Muscle layer of duodenum (tissue), 2 donors: ENCODE measurements at regions not wholly inside any gene's neighbourhood (a gene's known extent, or its start where the extent isn't known, plus 50 kb on each side); places are given as distances from the start of the nearest gene placed in this dataset.

Source experiments
- H3K27ac ChIP-seq: one replicate; pipeline ENCODE4 v1.7.0; 2013; ENCODE audit warnings: mild to moderate bottlenecking, low read length
- H3K27me3 ChIP-seq: one replicate; pipeline ENCODE4 v1.7.0; 2013; ENCODE audit warnings: low read depth, mild to moderate bottlenecking, control low read depth, low read length
- H3K36me3 ChIP-seq, 2 donors: one replicate each; pipeline ENCODE4 v1.7.0; 2013; ENCODE audit warnings: low read length in 2 of 2, control low read depth in 1 of 2, mild to moderate bottlenecking in 1 of 2; ENCODE audit not compliant: insufficient read depth in 2 of 2, control insufficient read depth in 1 of 2
- H3K4me1 ChIP-seq, 2 donors: one replicate each; pipeline ENCODE4 v1.7.0; 2013; ENCODE audit warnings: low read length in 2 of 2, mild to moderate bottlenecking in 2 of 2, control low read depth in 1 of 2, moderate library complexity in 1 of 2; ENCODE audit not compliant: insufficient read depth in 2 of 2, control insufficient read depth in 1 of 2
- H3K4me3 ChIP-seq, 2 donors: one replicate each; pipeline ENCODE4 v1.7.0; 2013; ENCODE audit warnings: low read length in 2 of 2, low read depth in 1 of 2, mild to moderate bottlenecking in 1 of 2
- H3K9me3 ChIP-seq, 2 donors: one replicate each; pipeline ENCODE4 v1.7.0; 2013; ENCODE audit warnings: low read length in 2 of 2, control low read depth in 1 of 2, mild to moderate bottlenecking in 1 of 2; ENCODE audit not compliant: control insufficient read depth in 1 of 2
- donor health status: healthy.

DNA sequence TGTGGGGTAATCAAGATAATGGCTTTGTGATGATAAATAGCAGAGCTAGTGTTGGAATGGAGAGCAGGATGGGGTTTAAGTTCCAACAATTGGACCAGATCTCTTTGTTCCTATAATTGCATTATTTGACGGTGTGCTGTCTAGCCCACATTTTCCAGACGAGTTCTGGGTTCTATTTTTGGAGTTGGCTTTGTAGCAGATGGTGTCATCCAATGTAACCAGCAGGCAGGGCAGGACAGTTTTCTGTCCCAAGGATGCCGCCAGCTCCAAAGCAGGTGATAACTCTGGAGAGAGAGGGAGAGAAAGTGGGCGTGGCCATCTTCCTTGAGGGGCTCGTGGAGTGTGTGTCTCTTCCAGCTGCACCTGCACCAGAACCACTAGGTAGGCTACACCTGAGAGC lies 251.3 kb downstream of the KIF4B start:
- Histone ChIP-seq H3K27me3 (no peaks in the 10 kb centered on the region), H3K4me3 (no peak overlapping the region), H3K27ac (no peak overlapping the region), H3K9me3 (no peaks in the 10 kb centered on the region), H3K36me3 (no peaks in the 10 kb centered on the region), H3K4me1 (no peaks in the 10 kb centered on the region)

DNA sequence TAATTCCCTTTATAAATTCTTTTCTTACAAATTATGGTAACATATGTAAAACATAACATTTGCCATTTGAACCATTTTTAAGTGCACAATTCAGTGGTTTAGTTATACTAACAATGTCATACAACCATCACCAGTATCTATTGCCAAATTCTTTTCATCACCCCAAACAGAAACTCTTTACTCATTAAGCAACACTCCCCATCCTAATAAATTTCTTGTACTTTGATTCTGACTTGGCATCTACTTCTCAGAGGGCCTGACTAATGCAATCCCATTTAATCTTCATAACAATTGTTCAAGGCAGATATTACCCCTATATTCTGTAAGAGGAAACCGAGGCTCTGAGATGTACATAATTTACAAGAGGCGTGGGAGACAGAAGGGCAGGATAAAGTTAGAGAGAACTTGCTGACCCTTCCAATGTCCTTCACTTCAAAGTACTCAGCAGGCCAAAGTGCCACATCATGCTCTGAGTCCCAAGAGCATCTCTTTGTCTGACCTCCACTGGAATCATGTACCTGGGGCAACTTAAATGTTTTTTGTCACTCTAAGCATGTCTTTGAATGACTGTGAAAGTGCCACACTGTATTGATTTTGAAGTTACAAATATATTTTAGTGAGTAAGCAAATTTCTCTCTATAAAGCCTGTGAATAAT lies 255.3 kb downstream of the KIF4B start:
- Histone ChIP-seq H3K4me1 (no peaks in the 10 kb centered on the region), H3K9me3 (no peaks in the 10 kb centered on the region), H3K27me3 (no peaks in the 10 kb centered on the region), H3K36me3 (no peaks in the 10 kb centered on the region), H3K27ac (no peak overlapping the region), H3K4me3 (no peak overlapping the region)

DNA sequence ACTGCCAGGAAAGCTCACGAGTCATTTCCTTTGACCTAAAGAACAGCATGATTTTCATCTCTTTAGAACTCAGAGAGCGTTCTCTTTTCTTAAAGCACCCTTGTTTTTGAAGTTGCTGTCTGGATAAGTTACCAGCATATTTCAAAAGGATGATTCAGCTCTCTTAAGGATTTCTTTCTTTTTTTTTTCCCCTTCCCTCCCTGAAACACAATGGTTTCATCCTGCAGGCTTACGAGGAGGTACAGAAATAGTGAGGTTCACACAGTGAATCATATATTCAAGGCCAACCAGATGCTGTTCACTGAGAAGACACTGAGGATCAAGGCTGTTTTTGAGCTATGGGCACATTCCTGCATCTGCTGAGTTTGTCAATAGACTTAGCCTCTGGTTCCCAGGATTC lies 257.2 kb downstream of the KIF4B start:
- H3K27me3 ChIP-seq, result no peaks in the 10 kb centered on the region
- no peak overlapping the region for H3K4me3 ChIP-seq
- no peak overlapping the region for H3K27ac ChIP-seq
- H3K36me3 ChIP-seq, result no peaks in the 10 kb centered on the region
- no peaks in the 10 kb centered on the region for H3K4me1 ChIP-seq
- no peaks in the 10 kb centered on the region for H3K9me3 ChIP-seq

DNA sequence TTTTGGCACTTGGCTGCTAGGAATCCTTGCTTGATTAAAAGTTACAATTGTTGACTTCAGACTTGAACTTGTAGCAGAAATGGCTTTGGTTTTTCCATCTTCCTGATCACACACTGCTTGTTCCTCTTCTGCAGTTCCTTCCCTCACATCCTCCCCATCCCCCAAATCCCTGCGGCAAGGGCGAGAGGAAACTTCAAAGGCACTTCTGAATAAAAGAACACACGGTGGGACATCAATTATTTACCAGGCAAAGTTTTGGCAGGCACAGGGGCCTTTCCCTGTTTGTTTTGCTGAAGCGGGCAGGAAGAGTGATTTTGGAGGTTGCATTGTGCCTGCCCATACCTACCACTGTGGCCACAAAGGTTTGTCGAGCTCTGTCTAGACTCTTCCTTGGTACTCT lies 260.9 kb downstream of the KIF4B start:
- no peak overlapping the region for H3K27ac ChIP-seq
- H3K9me3 ChIP-seq, result no peaks in the 10 kb centered on the region
- no peaks in the 10 kb centered on the region for H3K36me3 ChIP-seq
- no peak overlapping the region for H3K4me3 ChIP-seq
- H3K27me3 ChIP-seq, result no peaks in the 10 kb centered on the region
- H3K4me1 ChIP-seq, result no peaks in the 10 kb centered on the region

DNA sequence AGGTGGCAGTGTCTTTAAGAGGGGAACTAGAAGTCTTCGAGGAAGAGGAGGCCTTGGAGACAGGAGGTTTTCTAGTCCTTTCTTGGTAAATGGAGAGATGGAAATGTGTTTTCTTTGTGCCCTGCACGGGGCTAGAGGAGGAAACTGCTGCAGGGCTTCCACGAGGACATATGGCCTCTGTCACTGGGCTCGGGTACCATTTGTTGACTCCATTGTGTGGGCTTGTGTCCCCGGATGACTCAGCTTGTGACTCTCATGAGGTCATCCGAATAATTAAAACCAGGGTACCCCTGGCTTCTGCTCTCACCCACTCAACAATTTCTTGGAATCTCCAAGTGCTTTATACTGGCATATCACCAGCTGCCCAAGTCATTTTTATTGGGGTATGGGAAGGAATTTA lies 261.7 kb downstream of the KIF4B start:
- Histone ChIP-seq H3K27me3 (no peaks in the 10 kb centered on the region), H3K27ac (no peak overlapping the region), H3K9me3 (no peaks in the 10 kb centered on the region), H3K4me1 (no peaks in the 10 kb centered on the region), H3K36me3 (no peaks in the 10 kb centered on the region), H3K4me3 (no peak overlapping the region)

DNA sequence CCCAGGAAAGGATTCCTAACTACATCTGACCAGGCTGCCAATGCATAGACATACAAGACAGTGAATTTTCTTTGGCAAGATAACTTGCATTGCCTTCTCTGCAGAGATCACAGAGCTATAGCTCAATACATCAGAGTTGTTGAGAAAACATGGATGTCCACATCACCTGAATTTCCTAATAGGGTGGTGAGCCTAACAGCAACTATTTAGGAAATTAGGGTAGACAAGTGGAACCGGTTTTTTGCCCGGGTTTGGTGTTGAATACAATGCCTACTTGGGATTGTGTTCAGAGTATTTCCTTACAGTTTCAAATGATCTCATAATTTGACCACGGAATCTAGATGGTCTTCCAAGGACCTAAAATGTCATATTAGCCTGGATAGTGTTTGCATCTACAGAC lies 262.7 kb downstream of the KIF4B start:
- H3K4me3 ChIP-seq, result no peak overlapping the region

DNA sequence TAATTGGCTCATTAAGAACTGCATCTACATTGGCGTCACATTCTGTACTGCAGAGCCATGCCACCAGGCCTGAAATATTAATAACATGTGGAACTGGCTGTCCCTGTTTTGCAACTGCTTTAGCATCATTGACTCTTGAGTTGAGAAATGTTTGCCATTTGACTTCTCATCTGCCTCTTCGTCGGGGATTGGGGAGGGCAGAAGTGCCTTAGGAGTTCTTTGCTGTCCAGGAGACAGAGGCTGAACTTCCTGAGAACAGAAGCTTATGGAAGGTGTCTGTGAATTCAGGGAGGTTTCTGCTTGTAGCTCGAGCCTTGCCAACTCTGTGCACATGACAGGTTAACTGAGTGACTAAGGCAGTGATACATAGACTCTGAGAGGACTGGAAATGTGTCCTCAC lies 265.0 kb downstream of the KIF4B start:
- no peak overlapping the region for H3K27ac ChIP-seq
- H3K27me3 ChIP-seq, result no peaks in the 10 kb centered on the region
- H3K4me3 ChIP-seq, result no peak overlapping the region
- no peaks in the 10 kb centered on the region for H3K36me3 ChIP-seq
- no peaks in the 10 kb centered on the region for H3K9me3 ChIP-seq
- no peaks in the 10 kb centered on the region for H3K4me1 ChIP-seq

More for the DNA sequence above, 262.7 kb downstream of the KIF4B start:
- Histone ChIP-seq H3K27me3 (no peaks in the 10 kb centered on the region), H3K36me3 (no peaks in the 10 kb centered on the region), H3K9me3 (no peaks in the 10 kb centered on the region), H3K4me1 (no peaks in the 10 kb centered on the region), H3K27ac (no peak overlapping the region)

DNA sequence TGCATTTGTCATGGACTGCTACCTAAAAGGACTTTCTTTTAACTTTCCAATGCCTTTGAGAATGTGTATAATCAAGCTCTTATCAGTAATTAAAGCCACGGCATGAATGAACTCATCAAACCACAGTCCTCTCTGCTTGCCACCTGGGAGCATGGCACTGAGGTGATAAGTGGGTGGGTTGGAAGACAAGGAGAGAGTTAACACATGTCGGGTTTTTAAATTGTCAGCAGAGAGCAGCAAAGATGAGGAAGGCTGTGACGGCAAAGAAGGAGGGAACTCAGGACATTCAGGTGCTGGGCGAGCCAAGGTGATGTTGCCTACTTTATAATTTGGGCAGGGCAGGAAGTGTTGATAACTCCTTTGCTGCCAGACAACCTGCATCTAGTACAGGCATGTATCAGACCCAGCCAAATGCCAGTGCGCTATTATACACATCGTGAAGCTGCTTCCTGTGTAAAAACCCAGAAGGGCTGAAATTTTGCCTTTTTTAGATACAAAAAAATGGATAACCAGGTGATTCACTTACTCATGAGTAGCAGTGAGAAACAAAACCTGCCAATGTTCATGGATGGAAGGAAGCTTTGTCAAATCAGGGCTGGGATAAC lies 269.1 kb downstream of the KIF4B start:
- Histone ChIP-seq H3K27ac (no peak overlapping the region), H3K4me3 (no peak overlapping the region), H3K27me3 (no peaks in the 10 kb centered on the region), H3K4me1 (no peaks in the 10 kb centered on the region), H3K36me3 (no peaks in the 10 kb centered on the region), H3K9me3 (no peaks in the 10 kb centered on the region)

DNA sequence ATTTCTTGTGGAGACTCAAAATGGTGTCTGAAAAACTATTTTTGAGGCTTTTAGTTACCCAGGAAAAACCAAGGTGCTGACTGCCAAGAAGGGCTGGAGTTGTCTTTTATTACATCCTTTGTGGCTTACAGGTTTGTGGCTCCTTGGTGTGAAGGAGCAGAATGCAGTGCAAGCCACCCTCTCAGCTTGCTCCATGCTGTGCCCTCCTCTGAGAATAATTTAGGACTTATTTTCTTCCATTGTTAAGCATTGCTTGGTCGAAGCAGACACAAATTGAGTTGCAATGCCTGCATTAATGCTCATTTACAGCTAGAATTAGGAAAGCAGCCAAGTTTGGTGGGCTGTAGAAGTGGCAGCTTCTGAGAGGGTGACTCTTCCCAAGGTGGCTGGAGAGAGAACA lies 272.2 kb downstream of the KIF4B start:
- Histone ChIP-seq H3K9me3 (no peaks in the 10 kb centered on the region), H3K4me1 (no peaks in the 10 kb centered on the region), H3K36me3 (no peaks in the 10 kb centered on the region), H3K4me3 (no peak overlapping the region), H3K27ac (no peak overlapping the region), H3K27me3 (no peaks in the 10 kb centered on the region)

DNA sequence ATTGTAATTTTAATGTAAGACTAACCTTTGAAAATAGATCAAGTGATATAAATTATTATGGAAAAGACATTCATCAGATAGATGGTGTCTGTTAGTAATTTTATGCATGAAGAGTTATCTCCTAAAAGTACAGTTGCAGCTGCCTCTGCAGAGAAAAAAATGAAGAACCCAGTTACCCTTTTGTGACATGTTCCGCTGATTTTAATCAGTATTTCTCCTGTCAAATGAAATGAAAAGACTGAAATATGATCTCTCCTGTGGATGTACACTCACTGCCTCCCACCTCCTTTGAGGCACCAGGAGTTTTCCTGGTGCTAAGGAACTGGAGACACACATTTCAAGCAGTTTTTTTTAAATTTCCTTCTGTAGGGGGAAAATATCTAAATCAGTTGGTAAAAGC lies 277.4 kb downstream of the KIF4B start:
- no peaks in the 10 kb centered on the region for H3K4me1 ChIP-seq
- no peaks in the 10 kb centered on the region for H3K9me3 ChIP-seq
- H3K36me3 ChIP-seq, result no peaks in the 10 kb centered on the region
- H3K27ac ChIP-seq, result no peak overlapping the region
- no peaks in the 10 kb centered on the region for H3K27me3 ChIP-seq
- no peak overlapping the region for H3K4me3 ChIP-seq

DNA sequence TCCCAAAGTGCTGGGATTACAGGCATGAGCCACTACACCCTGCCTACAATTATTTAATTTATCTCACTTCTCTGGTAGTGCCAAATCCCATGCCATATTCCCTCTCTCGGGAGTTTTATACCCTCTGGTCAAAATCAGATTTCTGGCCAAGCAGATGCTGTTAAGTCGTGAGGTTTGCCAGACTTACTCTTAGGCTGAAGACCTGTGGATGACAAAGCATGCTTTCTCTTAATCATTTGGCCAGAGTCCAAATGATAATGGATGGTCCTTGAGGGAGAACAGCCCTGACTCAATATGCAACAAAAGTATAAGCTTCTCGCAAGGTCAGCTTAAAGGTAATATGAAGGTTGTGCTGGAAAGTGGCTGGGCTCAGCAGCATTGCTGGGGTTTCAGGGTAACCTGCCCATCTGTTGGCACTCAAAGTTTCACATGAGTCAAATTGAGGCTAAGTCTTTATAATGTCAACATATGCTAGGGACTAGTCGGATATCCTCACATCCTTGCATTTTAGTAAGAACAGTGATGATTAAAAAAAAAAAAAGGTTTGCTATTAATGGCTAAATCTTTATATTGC lies 280.1 kb downstream of the KIF4B start:
- H3K4me1 ChIP-seq, result no peaks in the 10 kb centered on the region
- no peak overlapping the region for H3K27ac ChIP-seq
- no peaks in the 10 kb centered on the region for H3K27me3 ChIP-seq
- H3K36me3 ChIP-seq, result no peaks in the 10 kb centered on the region
- H3K4me3 ChIP-seq, result no peak overlapping the region
- no peaks in the 10 kb centered on the region for H3K9me3 ChIP-seq

DNA sequence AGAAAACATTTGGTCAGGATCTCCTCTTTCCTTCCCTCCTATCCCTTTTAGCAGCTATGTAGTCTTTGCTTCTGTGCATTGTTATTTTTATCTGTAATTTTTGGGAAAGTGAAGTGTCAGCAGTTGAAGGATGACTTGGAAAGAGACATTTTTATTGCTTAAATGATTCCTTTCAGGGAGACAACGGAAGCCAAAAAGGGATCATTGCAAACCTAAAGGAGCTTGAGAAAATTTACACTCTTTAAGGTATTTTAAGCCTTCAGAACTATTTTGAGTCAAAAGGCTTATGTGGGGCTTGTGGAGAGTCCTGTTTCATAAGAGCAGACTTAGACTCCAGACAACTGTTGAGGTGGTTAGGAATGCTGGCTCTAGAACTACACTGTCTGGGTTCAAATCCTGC lies 281.6 kb downstream of the KIF4B start:
- no peaks in the 10 kb centered on the region for H3K36me3 ChIP-seq
- H3K9me3 ChIP-seq, result no peaks in the 10 kb centered on the region
- no peaks in the 10 kb centered on the region for H3K4me1 ChIP-seq
- no peaks in the 10 kb centered on the region for H3K27me3 ChIP-seq
- H3K27ac ChIP-seq, result no peak overlapping the region
- H3K4me3 ChIP-seq, result no peak overlapping the region
